Endothelial cell of umbilical vein (primary cell): ENCODE measurements at regions not wholly inside any gene's neighbourhood (a gene's known extent, or its start where the extent isn't known, plus 50 kb on each side); places are given as distances from the start of the nearest gene placed in this dataset.

Experiments used
- BruUV-seq: library from RNA; stranded (reverse); fragments of 400-500 nt; replicated peaks from 2 replicates; lab custom pipeline; 2021; lab: Mats Ljungman, UMichigan
- CTCF ChIA-PET: fragments of 300-600, 350-600 bp; sonication (Branson Sonifier 250); formaldehyde crosslinking; loops from one replicate; lab custom pipeline; 2021; ENCODE audit warnings: antibody characterized with exemption, inconsistent platforms; lab: Charles Lee
- POLR2A ChIA-PET: fragments of 300-600, 350-600 bp; sonication (Branson Sonifier 250); formaldehyde crosslinking; loops from one replicate; lab custom pipeline; 2021; ENCODE audit warnings: antibody characterized with exemption, inconsistent platforms; lab: Charles Lee
- DNase-seq: peaks from one replicate; pipeline ENCODE4 v3.0.0-alpha.2; 2011; ENCODE audit warnings: low read depth, low spot score
- FAIRE-seq: peaks from 2 replicates; lab custom pipeline; 2011; peaks lifted over from hg19 to GRCh38; lab: Jason Lieb, UNC
- H2AFZ ChIP-seq: 2 replicates; pipeline ENCODE4 v1.6.0; 2012; ENCODE audit warnings: low read depth, low read length, control low read depth, inconsistent platforms
- H3K27ac ChIP-seq: 2 replicates; pipeline ENCODE4 v1.5.1; 2011; ENCODE audit warnings: low read depth, mild to moderate bottlenecking, control low read depth, low read length, moderate library complexity; ENCODE audit not compliant: insufficient read depth
- H3K27me3 ChIP-seq, 2 experiments: 2 replicates each; pipeline versions ENCODE4 v1.6.0 to v1.6.1; 2011; ENCODE audit warnings: low read length in 2 of 2, mixed read lengths in 1 of 2; ENCODE audit not compliant: control insufficient read depth in 2 of 2, insufficient read depth in 2 of 2
- H3K36me3 ChIP-seq, 2 experiments: 2 replicates in 1 of 2; 3 replicates in 1 of 2; pipeline ENCODE4 v1.5.1; 2011; ENCODE audit warnings: low read length in 2 of 2, mild to moderate bottlenecking in 1 of 2, moderate library complexity in 1 of 2; ENCODE audit not compliant: control insufficient read depth in 2 of 2, insufficient read depth in 2 of 2; ENCODE audit errors: extremely low read depth in 1 of 2
- H3K4me1 ChIP-seq: 3 replicates; pipeline ENCODE4 v1.5.1; 2011; ENCODE audit warnings: mild to moderate bottlenecking, low read length; ENCODE audit not compliant: control insufficient read depth, insufficient read depth; ENCODE audit errors: extremely low read depth
- H3K4me2 ChIP-seq: 2 replicates; pipeline ENCODE4 v1.6.1; 2011; ENCODE audit warnings: low read length, control low read depth, mixed read lengths; ENCODE audit not compliant: insufficient read depth
- H3K4me3 ChIP-seq, 3 experiments: fragments of 200-600 bp in 1 of 3; sonication (generic), shearing (Covaris generic) in 1 of 3; replicated peaks in 1 of 3; 2 replicates each; pipeline ENCODE4 v1.5.1; 2011 to 2016; ENCODE audit warnings: control low read depth in 3 of 3, low read length in 3 of 3, mild to moderate bottlenecking in 2 of 3, inconsistent platforms in 1 of 3, low read depth in 1 of 3, moderate library complexity in 1 of 3; ENCODE audit not compliant: insufficient read depth in 1 of 3
- H3K79me2 ChIP-seq: 2 replicates; pipeline ENCODE4 v1.6.0; 2012; ENCODE audit warnings: low read length, inconsistent platforms; ENCODE audit not compliant: control insufficient read depth, insufficient read depth
- H3K9ac ChIP-seq: replicated peaks from 2 replicates; pipeline ENCODE3; 2011; ENCODE audit warnings: low read length, control low read depth; ENCODE audit not compliant: insufficient read depth; ENCODE audit errors: extremely low read depth
- H3K9me1 ChIP-seq: replicated peaks from 3 replicates; pipeline ENCODE4 v1.6.0; 2011; ENCODE audit warnings: mild to moderate bottlenecking, low read length; ENCODE audit not compliant: control insufficient read depth, insufficient read depth; ENCODE audit errors: extremely low read depth
- H3K9me3 ChIP-seq: replicated peaks from 2 replicates; pipeline ENCODE4 v1.5.1; 2012; ENCODE audit warnings: low read length, inconsistent platforms; ENCODE audit not compliant: control insufficient read depth, insufficient read depth
- H4K20me1 ChIP-seq: replicated peaks from 2 replicates; pipeline ENCODE3; 2011; ENCODE audit warnings: mild to moderate bottlenecking, low read length; ENCODE audit not compliant: control insufficient read depth, insufficient read depth; ENCODE audit errors: extremely low read depth
- EZH2 ChIP-seq: IDR thresholded peaks from 2 replicates; pipeline ENCODE4 v1.6.1; 2012; ENCODE audit warnings: borderline replicate concordance, low read depth, mild to moderate bottlenecking, moderate library complexity, low read length, inconsistent platforms; ENCODE audit not compliant: severe bottlenecking
- FOS ChIP-seq: IDR thresholded peaks from 2 replicates; pipeline ENCODE4 v1.6.1; 2011; ENCODE audit warnings: mild to moderate bottlenecking, low read length, moderate library complexity, borderline replicate concordance; ENCODE audit not compliant: insufficient read depth
- GATA2 ChIP-seq: IDR thresholded peaks from 2 replicates; pipeline ENCODE4 v1.7.0; 2011; ENCODE audit warnings: low read depth, mild to moderate bottlenecking, moderate library complexity, mixed read lengths, low read length; ENCODE audit not compliant: insufficient read length, insufficient read depth
- JUN ChIP-seq: IDR thresholded peaks from 2 replicates; pipeline ENCODE4 v1.6.1; 2011; ENCODE audit warnings: borderline replicate concordance, low read depth; ENCODE audit not compliant: insufficient read length, insufficient read depth
- MAX ChIP-seq: IDR thresholded peaks from 2 replicates; pipeline ENCODE4 v1.6.1; 2011; ENCODE audit not compliant: insufficient read depth, insufficient read length
- POLR2AphosphoS5 ChIP-seq: IDR thresholded peaks from 2 replicates; pipeline ENCODE4 v1.6.1; 2012; ENCODE audit warnings: low read depth, mild to moderate bottlenecking, control low read depth, low read length, moderate library complexity; ENCODE audit not compliant: insufficient read depth
- dilution Hi-C: fragments of 300-500 bp; cut with MboI; formaldehyde crosslinking; loops from one replicate; pipeline ENCODE4 v1.15.0; 2019; ENCODE audit warnings: low sequenced_read_pairs; ENCODE audit not compliant: extremely low pct_ligation_motif_present
- intact Hi-C: fragments of 100-400 bp; cut with micrococcal nuclease; formaldehyde crosslinking; loops from one replicate; pipeline ENCODE4 v1.10.0; 2022
- TF ChIP-seq, protein P1 (sequence below), 2 donors: IDR thresholded peaks; 1 replicate in 1 of 2; 2 replicates in 1 of 2; pipeline ENCODE4 v1.5.1; 2011; ENCODE audit warnings: low read length in 2 of 2, mild to moderate bottlenecking in 2 of 2, moderate library complexity in 2 of 2, control low read depth in 1 of 2, inconsistent platforms in 1 of 2, low read depth in 1 of 2; ENCODE audit not compliant: insufficient read depth in 1 of 2; ENCODE audit errors: extremely low read depth in 1 of 2

GRCh38 chr6:135707426-135707825 is 144.1 kb upstream of the PDE7B start:
- Histone ChIP-seq H3K36me3 (no peaks in the 10 kb centered on the region), H4K20me1 (no peaks in the 10 kb centered on the region), H3K9me3 (no peaks in the 10 kb centered on the region), H3K27me3 (no peaks in the 10 kb centered on the region), H2AFZ (no peak overlapping the region), H3K4me1 (no peaks in the 10 kb centered on the region), H3K9ac (no peak overlapping the region), H3K27ac (no peak overlapping the region), H3K4me2 (no peak overlapping the region), H3K4me3 (no peak overlapping the region), H3K79me2 (no peaks in the 10 kb centered on the region), H3K9me1 (no peaks in the 10 kb centered on the region)
- intact Hi-C loops (no loop called here), dilution Hi-C loops (no loop called here)
- CTCF ChIA-PET, result no interaction called here
- TF ChIP-seq POLR2AphosphoS5 (no peak), EZH2 (no peak), GATA2 (no peak), MAX (no peak), FOS (no peak), JUN (no peak)
- TF ChIP-seq, protein P1, sequence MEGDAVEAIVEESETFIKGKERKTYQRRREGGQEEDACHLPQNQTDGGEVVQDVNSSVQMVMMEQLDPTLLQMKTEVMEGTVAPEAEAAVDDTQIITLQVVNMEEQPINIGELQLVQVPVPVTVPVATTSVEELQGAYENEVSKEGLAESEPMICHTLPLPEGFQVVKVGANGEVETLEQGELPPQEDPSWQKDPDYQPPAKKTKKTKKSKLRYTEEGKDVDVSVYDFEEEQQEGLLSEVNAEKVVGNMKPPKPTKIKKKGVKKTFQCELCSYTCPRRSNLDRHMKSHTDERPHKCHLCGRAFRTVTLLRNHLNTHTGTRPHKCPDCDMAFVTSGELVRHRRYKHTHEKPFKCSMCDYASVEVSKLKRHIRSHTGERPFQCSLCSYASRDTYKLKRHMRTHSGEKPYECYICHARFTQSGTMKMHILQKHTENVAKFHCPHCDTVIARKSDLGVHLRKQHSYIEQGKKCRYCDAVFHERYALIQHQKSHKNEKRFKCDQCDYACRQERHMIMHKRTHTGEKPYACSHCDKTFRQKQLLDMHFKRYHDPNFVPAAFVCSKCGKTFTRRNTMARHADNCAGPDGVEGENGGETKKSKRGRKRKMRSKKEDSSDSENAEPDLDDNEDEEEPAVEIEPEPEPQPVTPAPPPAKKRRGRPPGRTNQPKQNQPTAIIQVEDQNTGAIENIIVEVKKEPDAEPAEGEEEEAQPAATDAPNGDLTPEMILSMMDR (IDR thresholded peaks at IDR 0.05; ENCODE audit: extremely low read depth in 1 of 2, insufficient read depth in 1 of 2, low read depth in 1 of 2, low read length in 2 of 2), result no peak
- BruUV-seq, result no TSS peak
- POLR2A ChIA-PET, result no interaction called here
- no peak for FAIRE-seq
- DNase-seq, result no peak
